ENCODE measurements at regions not wholly inside any gene's neighbourhood (a gene's known extent, or its start where the extent isn't known, plus 50 kb on each side); places are given as distances from the start of the nearest gene placed in this dataset.

- TF ChIP-seq, protein P1, sequence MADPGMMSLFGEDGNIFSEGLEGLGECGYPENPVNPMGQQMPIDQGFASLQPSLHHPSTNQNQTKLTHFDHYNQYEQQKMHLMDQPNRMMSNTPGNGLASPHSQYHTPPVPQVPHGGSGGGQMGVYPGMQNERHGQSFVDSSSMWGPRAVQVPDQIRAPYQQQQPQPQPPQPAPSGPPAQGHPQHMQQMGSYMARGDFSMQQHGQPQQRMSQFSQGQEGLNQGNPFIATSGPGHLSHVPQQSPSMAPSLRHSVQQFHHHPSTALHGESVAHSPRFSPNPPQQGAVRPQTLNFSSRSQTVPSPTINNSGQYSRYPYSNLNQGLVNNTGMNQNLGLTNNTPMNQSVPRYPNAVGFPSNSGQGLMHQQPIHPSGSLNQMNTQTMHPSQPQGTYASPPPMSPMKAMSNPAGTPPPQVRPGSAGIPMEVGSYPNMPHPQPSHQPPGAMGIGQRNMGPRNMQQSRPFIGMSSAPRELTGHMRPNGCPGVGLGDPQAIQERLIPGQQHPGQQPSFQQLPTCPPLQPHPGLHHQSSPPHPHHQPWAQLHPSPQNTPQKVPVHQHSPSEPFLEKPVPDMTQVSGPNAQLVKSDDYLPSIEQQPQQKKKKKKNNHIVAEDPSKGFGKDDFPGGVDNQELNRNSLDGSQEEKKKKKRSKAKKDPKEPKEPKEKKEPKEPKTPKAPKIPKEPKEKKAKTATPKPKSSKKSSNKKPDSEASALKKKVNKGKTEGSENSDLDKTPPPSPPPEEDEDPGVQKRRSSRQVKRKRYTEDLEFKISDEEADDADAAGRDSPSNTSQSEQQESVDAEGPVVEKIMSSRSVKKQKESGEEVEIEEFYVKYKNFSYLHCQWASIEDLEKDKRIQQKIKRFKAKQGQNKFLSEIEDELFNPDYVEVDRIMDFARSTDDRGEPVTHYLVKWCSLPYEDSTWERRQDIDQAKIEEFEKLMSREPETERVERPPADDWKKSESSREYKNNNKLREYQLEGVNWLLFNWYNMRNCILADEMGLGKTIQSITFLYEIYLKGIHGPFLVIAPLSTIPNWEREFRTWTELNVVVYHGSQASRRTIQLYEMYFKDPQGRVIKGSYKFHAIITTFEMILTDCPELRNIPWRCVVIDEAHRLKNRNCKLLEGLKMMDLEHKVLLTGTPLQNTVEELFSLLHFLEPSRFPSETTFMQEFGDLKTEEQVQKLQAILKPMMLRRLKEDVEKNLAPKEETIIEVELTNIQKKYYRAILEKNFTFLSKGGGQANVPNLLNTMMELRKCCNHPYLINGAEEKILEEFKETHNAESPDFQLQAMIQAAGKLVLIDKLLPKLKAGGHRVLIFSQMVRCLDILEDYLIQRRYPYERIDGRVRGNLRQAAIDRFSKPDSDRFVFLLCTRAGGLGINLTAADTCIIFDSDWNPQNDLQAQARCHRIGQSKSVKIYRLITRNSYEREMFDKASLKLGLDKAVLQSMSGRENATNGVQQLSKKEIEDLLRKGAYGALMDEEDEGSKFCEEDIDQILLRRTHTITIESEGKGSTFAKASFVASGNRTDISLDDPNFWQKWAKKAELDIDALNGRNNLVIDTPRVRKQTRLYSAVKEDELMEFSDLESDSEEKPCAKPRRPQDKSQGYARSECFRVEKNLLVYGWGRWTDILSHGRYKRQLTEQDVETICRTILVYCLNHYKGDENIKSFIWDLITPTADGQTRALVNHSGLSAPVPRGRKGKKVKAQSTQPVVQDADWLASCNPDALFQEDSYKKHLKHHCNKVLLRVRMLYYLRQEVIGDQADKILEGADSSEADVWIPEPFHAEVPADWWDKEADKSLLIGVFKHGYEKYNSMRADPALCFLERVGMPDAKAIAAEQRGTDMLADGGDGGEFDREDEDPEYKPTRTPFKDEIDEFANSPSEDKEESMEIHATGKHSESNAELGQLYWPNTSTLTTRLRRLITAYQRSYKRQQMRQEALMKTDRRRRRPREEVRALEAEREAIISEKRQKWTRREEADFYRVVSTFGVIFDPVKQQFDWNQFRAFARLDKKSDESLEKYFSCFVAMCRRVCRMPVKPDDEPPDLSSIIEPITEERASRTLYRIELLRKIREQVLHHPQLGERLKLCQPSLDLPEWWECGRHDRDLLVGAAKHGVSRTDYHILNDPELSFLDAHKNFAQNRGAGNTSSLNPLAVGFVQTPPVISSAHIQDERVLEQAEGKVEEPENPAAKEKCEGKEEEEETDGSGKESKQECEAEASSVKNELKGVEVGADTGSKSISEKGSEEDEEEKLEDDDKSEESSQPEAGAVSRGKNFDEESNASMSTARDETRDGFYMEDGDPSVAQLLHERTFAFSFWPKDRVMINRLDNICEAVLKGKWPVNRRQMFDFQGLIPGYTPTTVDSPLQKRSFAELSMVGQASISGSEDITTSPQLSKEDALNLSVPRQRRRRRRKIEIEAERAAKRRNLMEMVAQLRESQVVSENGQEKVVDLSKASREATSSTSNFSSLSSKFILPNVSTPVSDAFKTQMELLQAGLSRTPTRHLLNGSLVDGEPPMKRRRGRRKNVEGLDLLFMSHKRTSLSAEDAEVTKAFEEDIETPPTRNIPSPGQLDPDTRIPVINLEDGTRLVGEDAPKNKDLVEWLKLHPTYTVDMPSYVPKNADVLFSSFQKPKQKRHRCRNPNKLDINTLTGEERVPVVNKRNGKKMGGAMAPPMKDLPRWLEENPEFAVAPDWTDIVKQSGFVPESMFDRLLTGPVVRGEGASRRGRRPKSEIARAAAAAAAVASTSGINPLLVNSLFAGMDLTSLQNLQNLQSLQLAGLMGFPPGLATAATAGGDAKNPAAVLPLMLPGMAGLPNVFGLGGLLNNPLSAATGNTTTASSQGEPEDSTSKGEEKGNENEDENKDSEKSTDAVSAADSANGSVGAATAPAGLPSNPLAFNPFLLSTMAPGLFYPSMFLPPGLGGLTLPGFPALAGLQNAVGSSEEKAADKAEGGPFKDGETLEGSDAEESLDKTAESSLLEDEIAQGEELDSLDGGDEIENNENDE (IDR thresholded peaks at IDR 0.05; ENCODE audit: insufficient replicate concordance, low read length): no peak
- TF ChIP-seq YY1 (IDR thresholded peaks at IDR 0.05; ENCODE audit: low read depth, low read length) (no peak), SUZ12 (IDR thresholded peaks at IDR 0.05; ENCODE audit: low read length) (no peak), BACH1 (IDR thresholded peaks at IDR 0.05; ENCODE audit: low read length) (no peak), POLR2AphosphoS5 (IDR thresholded peaks at IDR 0.05; ENCODE audit: low read depth, low read length) (no peak), SP4 (IDR thresholded peaks at IDR 0.05; ENCODE audit: low read length) (no peak), SP2 (IDR thresholded peaks at IDR 0.05; ENCODE audit: low read length) (no peak), SIN3A (conservative IDR thresholded peaks at IDR 0.05 in 1 of 2, IDR thresholded peaks at IDR 0.05 in 1 of 2; ENCODE audit: low read depth in 1 of 2, low read length in 2 of 2) (no peak), EGR1 (IDR thresholded peaks at IDR 0.05; ENCODE audit: borderline replicate concordance, low read depth, low read length) (no peak), RBBP5 (IDR thresholded peaks at IDR 0.05; ENCODE audit: borderline replicate concordance, low read depth, low read length) (no peak), PHF8 (conservative IDR thresholded peaks at IDR 0.05; ENCODE audit: low read depth, low read length) (no peak), CHD2 (IDR thresholded peaks at IDR 0.05; ENCODE audit: low read length) (no peak), JUND (IDR thresholded peaks at IDR 0.05; ENCODE audit: low read length) (no peak)
These were observed 84.0 kb upstream of the MYO3A start (continued) for GRCh38 chr10:25849988-25850387.
